Natural killer cell treated with Interleukin-12 subunit alpha and Interleukin-12 subunit beta and Interleukin-15 and Interleukin-18, amount 100 ng/mL, for 72 hours (primary cell): ENCODE measurements at regions not wholly inside any gene's neighbourhood (a gene's known extent, or its start where the extent isn't known, plus 50 kb on each side); places are given as distances from the start of the nearest gene placed in this dataset.

Source experiments
- ATAC-seq, 2 donors: fragments of 150-1000 bp; cut with Tn5 transposase in 1 of 2; sonication (Bioruptor Pico), chemical (Tn5 transposase) in 1 of 2; 2 replicates each; pipeline ENCODE4 v1.10.0; 2021
- DNase-seq: peaks from one replicate; pipeline ENCODE4 v3.0.0; 2022; ENCODE audit warnings: low spot score
- H3K27ac Mint-ChIP-seq, 2 donors: 1 replicate in 1 of 2; 2 replicates in 1 of 2; pipeline ENCODE4 v1.8.0; 2022; ENCODE audit warnings: mixed read lengths in 2 of 2, mild to moderate bottlenecking in 1 of 2, moderate library complexity in 1 of 2
- H3K27me3 Mint-ChIP-seq, 2 donors: 1 replicate in 1 of 2; 2 replicates in 1 of 2; pipeline ENCODE4 v1.8.0; 2022; ENCODE audit warnings: mixed read lengths in 2 of 2
- H3K36me3 Mint-ChIP-seq: one replicate; pipeline ENCODE4 v1.8.0; 2022; ENCODE audit warnings: mixed read lengths
- H3K4me1 Mint-ChIP-seq, 2 donors: 1 replicate in 1 of 2; 2 replicates in 1 of 2; pipeline ENCODE4 v1.8.0; 2022; ENCODE audit warnings: low read depth in 2 of 2, mixed read lengths in 2 of 2, mild to moderate bottlenecking in 1 of 2
- H3K4me3 Mint-ChIP-seq: one replicate; pipeline ENCODE4 v1.8.0; 2022; ENCODE audit warnings: mixed read lengths
- H3K9me3 Mint-ChIP-seq: 2 replicates; pipeline ENCODE4 v1.8.0; 2022; ENCODE audit warnings: mixed read lengths

DNA sequence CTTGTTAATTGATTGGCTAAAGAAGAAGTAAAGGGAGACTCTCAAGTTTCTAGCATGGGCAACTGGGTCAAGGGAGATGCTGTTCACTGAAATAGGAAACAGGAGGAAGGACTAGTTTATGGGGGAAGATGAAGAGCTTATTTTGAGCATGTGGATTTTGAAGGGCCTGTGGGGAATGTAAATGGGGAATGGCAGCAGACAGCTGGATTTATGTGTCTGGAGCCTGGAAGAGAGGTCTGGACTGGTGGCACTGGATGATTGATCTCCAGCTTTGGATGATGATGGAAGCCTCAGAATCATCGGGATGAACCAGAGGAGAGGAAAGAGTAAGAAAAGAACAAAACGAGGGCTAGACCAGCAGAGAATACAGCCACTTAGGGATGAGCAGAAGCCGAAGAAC is 54.9 kb upstream of the ENAH start:
- Mint-ChIP-seq H3K4me1 (no peaks in the 10 kb centered on the region), H3K27ac (no peak overlapping the region), H3K9me3 (no peaks in the 10 kb centered on the region), H3K27me3 (no peaks in the 10 kb centered on the region), H3K36me3 (no peaks in the 10 kb centered on the region), H3K4me3 (no peak overlapping the region)
- ATAC-seq: no peak
- DNase-seq: no peak

DNA sequence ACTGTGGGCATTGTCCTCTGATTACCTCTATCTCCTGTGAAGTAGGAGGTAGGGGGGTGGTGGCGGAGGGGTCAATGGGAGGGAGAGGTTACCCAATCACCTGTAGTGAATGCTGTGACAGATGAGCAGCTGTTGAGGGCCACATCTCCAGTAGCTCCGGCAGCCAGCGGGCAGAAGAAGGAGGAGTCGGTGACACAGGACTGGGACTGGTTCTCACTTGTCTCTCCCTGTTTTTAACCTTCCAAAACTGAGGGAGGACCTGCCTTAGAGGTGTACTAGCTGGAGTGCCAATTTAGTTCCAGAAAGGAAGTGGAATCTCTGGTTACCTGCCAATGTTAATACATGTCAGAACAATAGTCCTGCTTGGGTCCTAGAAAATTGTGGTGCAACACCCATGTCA is 56.2 kb upstream of the ENAH start:
- Mint-ChIP-seq H3K27ac (no peak overlapping the region), H3K4me3 (no peak overlapping the region), H3K4me1 (no peaks in the 10 kb centered on the region), H3K36me3 (no peaks in the 10 kb centered on the region), H3K9me3 (no peaks in the 10 kb centered on the region), H3K27me3 (no peaks in the 10 kb centered on the region)
- no peak for DNase-seq
- ATAC-seq: no peak

DNA sequence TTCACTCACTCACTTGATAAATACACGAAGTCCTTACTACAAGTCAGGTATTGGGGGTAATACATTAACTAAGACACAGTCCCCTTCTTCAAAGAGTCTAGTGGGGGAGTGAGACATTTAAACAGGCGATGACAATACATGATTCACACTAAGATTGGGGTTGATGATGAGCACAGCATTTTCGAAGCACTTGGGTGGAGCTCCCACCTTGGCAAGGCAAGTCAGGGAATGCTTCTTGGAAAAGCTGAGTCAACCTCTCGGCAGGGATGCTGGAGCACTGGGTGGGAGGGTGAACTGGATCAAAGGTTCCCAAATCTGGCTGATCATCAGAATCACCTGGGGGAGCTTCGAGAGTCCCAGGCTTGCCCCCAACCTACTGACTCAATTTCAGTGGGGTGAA is 57.9 kb upstream of the ENAH start:
- Mint-ChIP-seq H3K4me3 (no peak overlapping the region), H3K36me3 (no peaks in the 10 kb centered on the region), H3K9me3 (no peaks in the 10 kb centered on the region), H3K27ac (no peak overlapping the region), H3K4me1 (no peaks in the 10 kb centered on the region), H3K27me3 (no peaks in the 10 kb centered on the region)
- no peak for ATAC-seq
- no peak for DNase-seq

DNA sequence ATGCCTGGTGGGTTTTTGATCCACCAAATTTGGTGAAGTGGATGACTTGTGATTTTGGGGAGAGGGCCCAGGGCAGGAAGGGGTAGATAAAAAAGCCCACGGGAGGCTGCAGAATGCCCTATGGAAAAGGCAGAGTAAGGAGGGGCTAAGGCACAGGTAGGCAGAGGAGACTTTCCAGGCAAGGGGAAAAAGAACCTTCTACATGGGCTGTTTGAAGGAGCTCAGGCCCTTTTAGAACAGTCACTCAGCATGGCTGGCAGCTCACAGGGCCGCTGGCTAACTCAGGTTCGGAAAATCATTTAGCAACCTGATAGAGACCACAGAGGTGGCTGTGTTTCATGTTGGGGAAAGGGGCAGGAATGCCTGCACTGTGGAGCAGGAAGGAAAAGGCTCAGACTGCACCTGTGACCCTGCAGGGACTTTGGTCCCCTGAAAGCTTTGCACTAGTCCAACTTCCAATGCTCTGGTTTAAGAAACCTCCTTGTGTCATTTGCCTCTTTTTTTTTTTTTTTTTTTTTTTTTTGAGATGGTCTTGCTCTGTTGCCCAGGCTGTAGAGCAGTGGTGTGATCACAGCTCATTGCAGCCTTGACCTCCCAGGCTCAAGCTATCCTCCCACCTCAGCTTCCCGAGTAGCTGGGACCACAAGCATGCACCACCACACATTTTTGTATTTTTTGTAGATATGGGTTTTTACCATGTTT is 58.5 kb upstream of the ENAH start:
- Mint-ChIP-seq H3K36me3 (no peaks in the 10 kb centered on the region), H3K4me1 (no peaks in the 10 kb centered on the region), H3K27ac (no peak overlapping the region), H3K4me3 (no peak overlapping the region), H3K9me3 (no peaks in the 10 kb centered on the region), H3K27me3 (no peaks in the 10 kb centered on the region)
- ATAC-seq: no peak
- DNase-seq: no peak

DNA sequence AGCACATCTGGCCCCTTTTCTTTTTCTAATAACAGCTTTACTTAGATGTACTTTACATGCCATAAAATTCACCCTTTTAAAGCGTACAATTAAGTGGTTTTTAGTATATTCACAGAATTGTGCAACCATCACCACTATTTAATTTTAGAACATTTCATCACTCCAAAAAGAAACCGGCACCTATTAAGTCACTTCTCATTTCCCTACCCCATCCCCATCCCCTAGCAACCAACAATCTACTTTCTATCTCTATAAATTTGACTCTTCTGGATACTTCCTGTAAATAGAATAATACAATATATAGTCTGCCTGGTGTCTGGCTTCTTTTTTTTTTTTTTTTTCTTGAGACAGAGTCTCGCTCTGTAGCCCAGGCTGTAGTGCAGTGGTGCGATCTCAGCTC is 59.5 kb upstream of the ENAH start:
- ATAC-seq: peak in 1 of 2 donors; percentile 63
- no peak overlapping the region for H3K27ac Mint-ChIP-seq
- H3K27me3 Mint-ChIP-seq: no peaks in the 10 kb centered on the region
- no peaks in the 10 kb centered on the region for H3K4me1 Mint-ChIP-seq
- H3K9me3 Mint-ChIP-seq: no peaks in the 10 kb centered on the region
- DNase-seq: no peak
- H3K4me3 Mint-ChIP-seq: no peak overlapping the region
- no peaks in the 10 kb centered on the region for H3K36me3 Mint-ChIP-seq

DNA sequence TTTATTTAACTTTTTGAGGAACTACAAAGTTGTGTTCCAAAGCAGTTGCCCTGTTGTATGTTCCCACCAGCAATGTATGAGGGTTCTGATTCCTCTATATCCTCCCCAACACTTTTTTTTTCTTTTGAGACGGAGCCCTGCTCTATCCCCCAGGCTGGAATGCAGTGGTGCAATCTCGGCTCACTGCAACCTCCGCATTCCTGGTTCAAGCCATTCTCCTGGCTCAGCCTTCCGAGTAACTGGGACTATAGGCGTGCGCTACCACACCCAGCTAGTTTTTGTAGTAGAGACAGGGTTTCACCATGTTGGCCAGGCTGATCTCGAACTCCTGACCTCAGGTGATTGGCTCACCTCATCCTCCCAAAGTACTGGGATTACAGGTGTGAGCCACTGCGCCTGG is 60.4 kb upstream of the ENAH start:
- H3K4me3 Mint-ChIP-seq: no peak overlapping the region
- H3K9me3 Mint-ChIP-seq: no peaks in the 10 kb centered on the region
- no peak overlapping the region for H3K27ac Mint-ChIP-seq
- H3K36me3 Mint-ChIP-seq: no peaks in the 10 kb centered on the region
- no peaks in the 10 kb centered on the region for H3K27me3 Mint-ChIP-seq
- ATAC-seq (no peak), DNase-seq (no peak)
- H3K4me1 Mint-ChIP-seq: no peaks in the 10 kb centered on the region

DNA sequence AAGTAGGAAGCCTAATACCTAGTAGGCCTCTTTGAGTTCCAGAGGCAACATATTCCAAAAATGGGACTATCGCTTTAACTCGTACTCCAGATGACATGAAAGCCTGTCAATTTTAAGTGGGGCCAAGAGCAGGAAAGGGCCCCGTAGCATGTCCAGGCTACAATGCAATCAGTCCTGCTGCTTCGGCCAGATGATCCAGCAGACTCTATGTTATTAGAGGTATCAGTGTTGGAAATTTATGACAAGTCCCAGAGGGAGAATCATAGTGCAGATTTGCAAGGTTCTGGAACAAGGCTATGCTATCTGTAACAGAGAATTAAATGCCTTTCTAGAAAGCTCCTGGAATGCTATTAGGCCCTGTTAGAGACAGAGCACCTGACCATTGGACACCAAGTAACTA is 56.7 kb upstream of the SRP9 start:
- H3K9me3 Mint-ChIP-seq: no peaks in the 10 kb centered on the region
- no peak overlapping the region for H3K4me3 Mint-ChIP-seq
- H3K27me3 Mint-ChIP-seq: peaks cover 3 to 9% of the 10 kb centered on the region in 2 donors
- ATAC-seq (no peak), DNase-seq (no peak)
- H3K36me3 Mint-ChIP-seq: no peaks in the 10 kb centered on the region
- no peaks in the 10 kb centered on the region for H3K4me1 Mint-ChIP-seq
- H3K27ac Mint-ChIP-seq: no peak overlapping the region

DNA sequence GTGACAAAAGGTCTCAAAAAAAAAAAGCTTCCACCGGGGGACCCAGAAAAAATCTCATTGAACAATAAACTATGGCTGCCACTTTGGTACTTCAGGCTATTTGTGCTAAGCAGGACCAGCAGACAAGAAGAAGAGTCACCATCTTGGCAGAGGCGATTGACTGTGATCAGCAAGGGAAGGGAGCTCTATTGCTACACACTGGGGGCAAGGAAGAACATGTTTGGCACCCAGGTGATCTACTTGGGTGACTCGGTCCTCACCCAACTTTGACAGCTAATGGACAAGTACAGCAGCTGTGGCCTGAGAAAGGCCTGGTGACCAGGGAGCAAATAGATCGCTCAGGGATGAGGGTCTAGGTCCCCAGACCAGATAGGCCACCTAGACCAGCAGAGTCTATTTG is 53.4 kb upstream of the SRP9 start:
- no peaks in the 10 kb centered on the region for H3K36me3 Mint-ChIP-seq
- no peak overlapping the region for H3K27ac Mint-ChIP-seq
- peaks cover 4 to 13% of the 10 kb centered on the region in 2 donors for H3K27me3 Mint-ChIP-seq
- DNase-seq (no peak), ATAC-seq (no peak)
- no peaks in the 10 kb centered on the region for H3K9me3 Mint-ChIP-seq
- no peak overlapping the region for H3K4me3 Mint-ChIP-seq
- no peaks in the 10 kb centered on the region for H3K4me1 Mint-ChIP-seq
